ENCODE measurements at regions not wholly inside any gene's neighbourhood (a gene's known extent, or its start where the extent isn't known, plus 50 kb on each side); places are given as distances from the start of the nearest gene placed in this dataset.

GRCh38 chr11:97332271-97332670 is 942.5 kb downstream of the JRKL start:
- Histone ChIP-seq H3K27me3 (no peaks in the 10 kb centered on the region), H3K4me1 (no peaks in the 10 kb centered on the region), H3K27ac (no peak overlapping the region), H3K4me3 (no peak overlapping the region), H3K9me3 (peaks cover 0 to 2% (median 0%) of the 10 kb centered on the region in 4 donors), H3K36me3 (no peaks in the 10 kb centered on the region)
- DNase-seq = no peak
- TF ChIP-seq CTCF (IDR thresholded peaks at IDR 0.05) = no peak
- TF ChIP-seq POLR2A (IDR thresholded peaks at IDR 0.05) = no peak

- Histone ChIP-seq H3K27me3 (no peaks in the 10 kb centered on the region), H3K4me3 (no peak overlapping the region), H3K9me3 (peaks cover 0 to 2% (median 0%) of the 10 kb centered on the region in 4 donors), H3K36me3 (no peaks in the 10 kb centered on the region), H3K27ac (no peak overlapping the region), H3K4me1 (no peaks in the 10 kb centered on the region)
- TF ChIP-seq CTCF (IDR thresholded peaks at IDR 0.05) (no peak), POLR2A (IDR thresholded peaks at IDR 0.05) (no peak)
- no peak for DNase-seq
These were observed 946.3 kb downstream of the JRKL start for GRCh38 chr11:97336064-97336463.

- Histone ChIP-seq H3K27me3 (no peaks in the 10 kb centered on the region), H3K4me3 (no peak overlapping the region), H3K9me3 (no peaks in the 10 kb centered on the region), H3K36me3 (no peaks in the 10 kb centered on the region), H3K27ac (no peak overlapping the region), H3K4me1 (no peaks in the 10 kb centered on the region)
- TF ChIP-seq POLR2A (IDR thresholded peaks at IDR 0.05) (no peak), CTCF (IDR thresholded peaks at IDR 0.05) (no peak)
- no peak for DNase-seq
These were observed 955.2 kb downstream of the JRKL start for GRCh38 chr11:97345032-97345431.

GRCh38 chr11:97349201-97349600 is 959.4 kb downstream of the JRKL start:
- Histone ChIP-seq H3K4me1 (no peaks in the 10 kb centered on the region), H3K36me3 (no peaks in the 10 kb centered on the region), H3K9me3 (no peaks in the 10 kb centered on the region), H3K4me3 (no peak overlapping the region), H3K27me3 (no peaks in the 10 kb centered on the region), H3K27ac (no peak overlapping the region)
- no peak for DNase-seq
- TF ChIP-seq POLR2A (IDR thresholded peaks at IDR 0.05) = no peak
- no peak for TF ChIP-seq CTCF (IDR thresholded peaks at IDR 0.05)

- no peaks in the 10 kb centered on the region for H3K4me1 ChIP-seq
- no peaks in the 10 kb centered on the region for H3K27me3 ChIP-seq
- no peaks in the 10 kb centered on the region for H3K9me3 ChIP-seq
- no peaks in the 10 kb centered on the region for H3K36me3 ChIP-seq
- H3K27ac ChIP-seq = no peak overlapping the region
- TF ChIP-seq CTCF (IDR thresholded peaks at IDR 0.05) = no peak
- no peak for TF ChIP-seq POLR2A (IDR thresholded peaks at IDR 0.05)
- DNase-seq = no peak
- H3K4me3 ChIP-seq = no peak overlapping the region
These were observed 962.1 kb downstream of the JRKL start for GRCh38 chr11:97351939-97352338.

- Histone ChIP-seq H3K4me3 (no peak overlapping the region), H3K36me3 (no peaks in the 10 kb centered on the region), H3K4me1 (no peaks in the 10 kb centered on the region), H3K27ac (no peak overlapping the region), H3K27me3 (no peaks in the 10 kb centered on the region), H3K9me3 (no peaks in the 10 kb centered on the region)
- no peak for TF ChIP-seq POLR2A (IDR thresholded peaks at IDR 0.05)
- TF ChIP-seq CTCF (IDR thresholded peaks at IDR 0.05) = no peak
- no peak for DNase-seq
These were observed 964.2 kb downstream of the JRKL start for GRCh38 chr11:97354026-97354425.

All from Peyer's patch (tissue), 4 donors.